ENCODE measurements at regions not wholly inside any gene's neighbourhood (a gene's known extent, or its start where the extent isn't known, plus 50 kb on each side); places are given as distances from the start of the nearest gene placed in this dataset.

GRCh38 chr12:47400266-47400665, 305.6 kb downstream of the RPAP3 start:
- Histone ChIP-seq H3K27me3 (ENCODE audit: control insufficient read depth, insufficient read depth, low read length) (no peaks in the 10 kb centered on the region), H3K4me3 (ENCODE audit: low read depth, low read length) (no peak overlapping the region), H3K36me3 (ENCODE audit: control insufficient read depth, insufficient read depth, low read length) (no peaks in the 10 kb centered on the region)
- TF ChIP-seq CTCF (IDR thresholded peaks at IDR 0.05; ENCODE audit: insufficient read depth, low read length, poor library complexity, severe bottlenecking): no peak
- no peak for DNase-seq (ENCODE audit: low read depth)

- no peak for DNase-seq (ENCODE audit: low read depth)
- H3K27me3 ChIP-seq (ENCODE audit: control insufficient read depth, insufficient read depth, low read length): no peaks in the 10 kb centered on the region
- H3K36me3 ChIP-seq (ENCODE audit: control insufficient read depth, insufficient read depth, low read length): no peaks in the 10 kb centered on the region
- no peak overlapping the region for H3K4me3 ChIP-seq (ENCODE audit: low read depth, low read length)
- TF ChIP-seq CTCF (IDR thresholded peaks at IDR 0.05; ENCODE audit: insufficient read depth, low read length, poor library complexity, severe bottlenecking): peak; percentile 30
Measured at GRCh38 chr12:47397664-47398281, 308.1 kb downstream of the RPAP3 start.

- no peaks in the 10 kb centered on the region for H3K27me3 ChIP-seq (ENCODE audit: control insufficient read depth, insufficient read depth, low read length)
- DNase-seq (ENCODE audit: low read depth): no peak
- no peak overlapping the region for H3K4me3 ChIP-seq (ENCODE audit: low read depth, low read length)
- no peaks in the 10 kb centered on the region for H3K36me3 ChIP-seq (ENCODE audit: control insufficient read depth, insufficient read depth, low read length)
- TF ChIP-seq CTCF (IDR thresholded peaks at IDR 0.05; ENCODE audit: insufficient read depth, low read length, poor library complexity, severe bottlenecking): no peak
Measured at GRCh38 chr12:47396902-47397663, 308.7 kb downstream of the RPAP3 start.

GRCh38 chr12:47394070-47394469, 311.8 kb downstream of the RPAP3 start:
- Histone ChIP-seq H3K27me3 (ENCODE audit: control insufficient read depth, insufficient read depth, low read length) (no peaks in the 10 kb centered on the region), H3K4me3 (ENCODE audit: low read depth, low read length) (no peak overlapping the region), H3K36me3 (ENCODE audit: control insufficient read depth, insufficient read depth, low read length) (no peaks in the 10 kb centered on the region)
- no peak for TF ChIP-seq CTCF (IDR thresholded peaks at IDR 0.05; ENCODE audit: insufficient read depth, low read length, poor library complexity, severe bottlenecking)
- no peak for DNase-seq (ENCODE audit: low read depth)

- no peak overlapping the region for H3K4me3 ChIP-seq (ENCODE audit: low read depth, low read length)
- H3K36me3 ChIP-seq (ENCODE audit: control insufficient read depth, insufficient read depth, low read length): no peaks in the 10 kb centered on the region
- DNase-seq (ENCODE audit: low read depth): no peak
- H3K27me3 ChIP-seq (ENCODE audit: control insufficient read depth, insufficient read depth, low read length): no peaks in the 10 kb centered on the region
- TF ChIP-seq CTCF (IDR thresholded peaks at IDR 0.05; ENCODE audit: insufficient read depth, low read length, poor library complexity, severe bottlenecking): no peak
Measured at GRCh38 chr12:47393403-47393790, 312.4 kb downstream of the RPAP3 start.
